ENCODE measurements at regions not wholly inside any gene's neighbourhood (a gene's known extent, or its start where the extent isn't known, plus 50 kb on each side); places are given as distances from the start of the nearest gene placed in this dataset.

DNA sequence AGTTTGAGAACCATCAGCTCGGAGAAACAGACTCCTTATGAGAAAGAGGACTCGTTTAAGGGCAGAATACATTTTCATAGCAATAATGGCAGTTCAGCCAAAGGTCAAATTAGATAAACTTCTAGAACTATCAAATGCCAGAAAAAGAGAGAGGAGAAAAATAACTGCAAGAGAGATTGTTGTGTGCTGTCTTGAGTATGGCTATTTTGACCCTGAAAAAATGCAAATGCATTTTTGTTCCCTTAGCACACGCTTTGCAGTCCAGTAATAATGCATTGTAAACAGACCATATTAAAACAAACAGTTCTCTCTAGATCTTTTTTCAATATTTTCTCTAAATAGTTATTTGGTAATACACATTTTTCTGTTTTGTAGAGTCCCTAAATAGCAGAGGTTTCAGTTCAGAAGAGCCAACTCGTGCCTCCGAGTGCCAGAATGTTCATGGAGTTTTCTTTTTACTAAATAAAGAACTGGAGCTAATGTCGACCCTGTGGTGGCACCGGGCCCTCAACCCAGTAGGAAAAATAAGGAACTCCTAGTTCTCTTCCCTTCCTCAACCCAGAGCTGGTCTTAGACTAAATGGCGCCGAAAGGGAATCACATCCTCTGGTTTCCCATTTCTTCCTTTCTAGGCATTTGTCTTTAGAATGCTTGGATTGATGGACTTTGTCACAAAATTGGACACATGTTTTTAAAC lies 298.0 kb downstream of the MAP2K4 start:
- H3K27ac ChIP-seq, result no peak overlapping the region
- TF ChIP-seq, protein P1, sequence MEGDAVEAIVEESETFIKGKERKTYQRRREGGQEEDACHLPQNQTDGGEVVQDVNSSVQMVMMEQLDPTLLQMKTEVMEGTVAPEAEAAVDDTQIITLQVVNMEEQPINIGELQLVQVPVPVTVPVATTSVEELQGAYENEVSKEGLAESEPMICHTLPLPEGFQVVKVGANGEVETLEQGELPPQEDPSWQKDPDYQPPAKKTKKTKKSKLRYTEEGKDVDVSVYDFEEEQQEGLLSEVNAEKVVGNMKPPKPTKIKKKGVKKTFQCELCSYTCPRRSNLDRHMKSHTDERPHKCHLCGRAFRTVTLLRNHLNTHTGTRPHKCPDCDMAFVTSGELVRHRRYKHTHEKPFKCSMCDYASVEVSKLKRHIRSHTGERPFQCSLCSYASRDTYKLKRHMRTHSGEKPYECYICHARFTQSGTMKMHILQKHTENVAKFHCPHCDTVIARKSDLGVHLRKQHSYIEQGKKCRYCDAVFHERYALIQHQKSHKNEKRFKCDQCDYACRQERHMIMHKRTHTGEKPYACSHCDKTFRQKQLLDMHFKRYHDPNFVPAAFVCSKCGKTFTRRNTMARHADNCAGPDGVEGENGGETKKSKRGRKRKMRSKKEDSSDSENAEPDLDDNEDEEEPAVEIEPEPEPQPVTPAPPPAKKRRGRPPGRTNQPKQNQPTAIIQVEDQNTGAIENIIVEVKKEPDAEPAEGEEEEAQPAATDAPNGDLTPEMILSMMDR (conservative IDR thresholded peaks at IDR 0.05), result no peak
- no peak for TF ChIP-seq ZFX (IDR thresholded peaks at IDR 0.05)

DNA sequence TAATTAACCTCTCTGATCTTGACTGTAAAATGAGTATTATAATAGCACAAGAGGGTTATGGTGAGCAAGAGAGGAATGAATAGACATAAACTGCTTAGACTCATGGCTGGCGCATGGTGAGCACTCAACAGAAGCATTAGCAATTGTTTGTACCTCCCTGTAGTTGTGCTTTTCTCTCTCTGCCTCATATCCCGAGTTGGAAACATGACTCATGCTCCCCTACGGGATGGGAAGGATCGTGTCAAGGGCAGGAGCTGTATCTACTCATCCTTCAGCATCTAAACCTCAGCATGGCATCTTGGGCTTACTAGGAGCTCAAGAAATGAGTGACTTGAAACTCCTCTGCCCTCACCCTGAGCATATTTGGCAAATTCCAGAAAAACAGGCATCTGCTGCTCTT lies 299.6 kb downstream of the MAP2K4 start:
- TF ChIP-seq, protein P1 (conservative IDR thresholded peaks at IDR 0.05), result no peak
- no peak for TF ChIP-seq ZFX (IDR thresholded peaks at IDR 0.05)

DNA sequence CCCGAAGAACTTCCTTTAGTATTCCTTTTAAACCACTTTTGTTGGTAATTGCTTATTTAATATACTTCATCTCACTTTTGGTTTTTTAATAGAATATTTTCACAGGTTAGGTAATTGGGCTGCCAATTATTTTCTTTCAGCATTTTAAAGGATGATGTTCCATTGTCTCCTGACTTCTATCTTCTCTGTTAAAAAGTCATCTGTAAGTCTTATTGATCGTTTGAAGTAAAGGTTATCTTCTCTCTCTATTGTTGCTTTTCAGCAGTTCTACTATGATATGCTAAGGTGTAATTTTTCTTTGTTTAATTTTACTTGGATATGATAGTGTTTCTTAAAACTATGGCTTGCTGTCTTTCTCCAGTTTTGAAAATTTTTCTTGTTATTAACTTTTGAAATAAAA lies 307.5 kb downstream of the MAP2K4 start:
- H3K27ac ChIP-seq, result no peak overlapping the region
- TF ChIP-seq, protein P1 (conservative IDR thresholded peaks at IDR 0.05), result no peak
- no peak for TF ChIP-seq ZFX (IDR thresholded peaks at IDR 0.05)

More for the DNA sequence above, 299.6 kb downstream of the MAP2K4 start:
- H3K27ac ChIP-seq, result no peak overlapping the region

DNA sequence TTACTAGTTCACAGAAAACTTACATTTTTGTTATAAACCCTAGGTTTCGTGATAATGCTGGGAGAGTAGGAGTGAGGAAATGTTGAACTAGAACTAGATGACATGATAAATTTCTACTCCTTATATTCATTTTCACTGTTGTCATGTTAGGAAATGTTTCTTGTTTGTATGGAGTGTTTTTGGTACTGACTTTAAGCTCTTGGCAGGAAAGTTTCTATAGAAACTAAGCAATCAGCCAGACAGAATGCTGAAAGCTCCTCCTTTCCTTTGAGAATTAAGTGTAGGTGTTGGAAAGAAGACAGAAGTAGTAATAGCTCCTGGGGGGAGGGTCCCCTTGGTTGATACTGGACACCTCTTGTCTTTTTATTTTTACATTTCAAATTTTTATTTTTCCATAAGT lies 309.8 kb downstream of the MAP2K4 start:
- H3K27ac ChIP-seq, result no peak overlapping the region
- TF ChIP-seq ZFX (IDR thresholded peaks at IDR 0.05), result no peak
- TF ChIP-seq, protein P1 (conservative IDR thresholded peaks at IDR 0.05), result no peak

DNA sequence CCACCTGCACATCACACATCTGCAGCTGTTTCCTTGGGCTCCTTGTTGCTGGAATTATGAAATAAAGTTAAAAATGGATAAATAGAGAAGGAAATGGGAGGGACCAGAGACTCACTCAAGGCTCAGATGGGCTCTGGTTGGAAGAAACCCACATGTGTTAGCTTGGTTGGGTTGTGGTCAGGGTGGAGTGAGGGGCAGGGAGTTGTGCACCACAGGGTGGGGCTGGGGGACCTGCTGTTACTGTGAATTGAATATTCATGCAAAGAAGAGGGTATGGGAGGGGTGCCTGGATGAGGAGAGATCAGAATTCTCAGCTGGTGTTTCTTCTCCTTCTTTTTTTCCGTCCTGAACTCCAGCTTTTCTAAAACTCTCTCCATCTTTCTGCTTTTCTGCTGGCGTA lies 320.7 kb downstream of the MAP2K4 start:
- no peak overlapping the region for H3K27ac ChIP-seq
- TF ChIP-seq ZFX (IDR thresholded peaks at IDR 0.05), result no peak
- TF ChIP-seq, protein P1 (conservative IDR thresholded peaks at IDR 0.05), result no peak

DNA sequence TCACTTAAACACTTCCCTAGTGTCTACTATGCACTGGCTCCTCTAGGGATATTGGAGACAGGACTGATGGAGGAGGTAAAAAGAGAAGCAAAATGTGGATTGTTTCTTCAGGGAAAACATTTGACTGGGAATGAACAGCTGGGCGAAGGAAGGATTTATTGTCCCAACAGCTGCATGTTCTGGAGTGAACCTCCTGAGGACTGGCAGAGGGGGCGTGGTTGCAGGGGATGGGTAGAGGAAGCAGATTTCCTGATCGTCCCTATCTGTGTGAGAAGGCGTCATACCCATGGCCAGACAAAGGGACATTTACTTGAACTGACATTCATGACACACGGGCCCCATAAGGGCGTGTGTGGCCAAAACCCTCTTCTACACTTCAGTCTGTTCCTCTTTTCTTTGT lies 321.5 kb downstream of the MAP2K4 start:
- H3K27ac ChIP-seq, result no peak overlapping the region
- TF ChIP-seq ZFX (IDR thresholded peaks at IDR 0.05), result no peak
- TF ChIP-seq, protein P1 (conservative IDR thresholded peaks at IDR 0.05), result no peak

DNA sequence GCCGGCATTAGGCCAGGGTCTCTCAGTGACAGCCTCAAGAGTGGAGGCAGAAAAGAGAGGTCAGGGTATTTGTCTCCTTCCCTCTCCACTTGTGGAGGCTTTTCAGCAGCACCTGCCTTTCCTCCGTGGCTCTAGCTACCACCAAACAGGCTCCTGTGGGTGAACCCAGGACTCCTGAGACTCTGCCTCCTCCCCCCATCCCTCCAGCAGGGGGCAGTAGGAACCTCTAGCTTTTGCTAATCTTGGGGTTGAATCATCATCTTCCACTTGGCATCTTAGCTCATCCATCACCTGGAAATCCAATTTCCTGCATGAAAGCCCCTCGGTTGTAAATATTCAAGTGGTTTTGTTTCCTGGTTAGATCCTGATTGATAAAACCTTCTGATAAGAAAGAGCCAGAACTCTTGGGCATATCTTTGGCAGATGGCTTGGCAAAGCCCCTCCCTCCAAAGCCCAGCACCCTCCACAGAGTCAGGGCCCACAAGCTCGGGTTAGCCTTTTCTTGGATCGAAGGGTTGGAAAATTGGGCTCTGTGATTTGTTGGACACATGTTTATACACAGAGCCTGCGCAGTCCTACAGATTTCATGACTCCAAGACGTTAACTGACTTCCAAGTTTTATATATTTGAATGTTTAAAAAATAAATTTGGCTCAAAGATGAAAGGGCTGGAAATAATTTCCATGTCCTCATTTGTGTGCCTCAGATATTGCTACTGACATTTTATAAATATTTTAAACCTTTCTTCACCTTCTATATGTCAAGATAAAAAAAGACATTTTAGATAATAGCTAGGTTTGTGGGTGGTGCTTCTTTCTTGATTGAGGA lies 322.1 kb downstream of the MAP2K4 start:
- H3K27ac ChIP-seq, result no peak overlapping the region
- no peak for TF ChIP-seq ZFX (IDR thresholded peaks at IDR 0.05)
- TF ChIP-seq, protein P1 (conservative IDR thresholded peaks at IDR 0.05), result peak; percentile 85

Data from C4-2B (cell line).